Liver (tissue), 8 donors: ENCODE measurements at regions not wholly inside any gene's neighbourhood (a gene's known extent, or its start where the extent isn't known, plus 50 kb on each side); places are given as distances from the start of the nearest gene placed in this dataset.
"Not testable (repeated sequence)": the region's sequence is repeated elsewhere in the genome, so short reads cannot be mapped to it uniquely, and the experiment has no call there.

Experiments used
- DNase-seq: peaks from one replicate; pipeline ENCODE4 v3.0.0-alpha.2; 2017; ENCODE audit warnings: low spot score
- H3K27ac ChIP-seq, 2 donors: one replicate each; pipeline ENCODE4 v1.7.0; 2013; ENCODE audit warnings: inconsistent platforms in 2 of 2, low read length in 2 of 2, control low read depth in 1 of 2, low read depth in 1 of 2, mild to moderate bottlenecking in 1 of 2
- H3K27me3 ChIP-seq, 4 donors: one replicate each; pipeline versions ENCODE4 v1.6.1 to v1.7.0; 2013; ENCODE audit warnings: low read length in 3 of 4, inconsistent platforms in 1 of 4, mild to moderate bottlenecking in 1 of 4, moderate library complexity in 1 of 4; ENCODE audit not compliant: control insufficient read depth in 4 of 4, insufficient read depth in 4 of 4
- H3K36me3 ChIP-seq, 4 donors: one replicate each; pipeline versions ENCODE4 v1.6.1 to v1.7.0; 2013; ENCODE audit warnings: low read length in 3 of 4, mild to moderate bottlenecking in 3 of 4, low read depth in 1 of 4, moderate library complexity in 1 of 4; ENCODE audit not compliant: control insufficient read depth in 4 of 4, insufficient read depth in 3 of 4
- H3K4me1 ChIP-seq, 4 donors: one replicate each; pipeline versions ENCODE4 v1.6.1 to v1.7.0; 2013; ENCODE audit warnings: low read length in 3 of 4, mild to moderate bottlenecking in 3 of 4, moderate library complexity in 1 of 4; ENCODE audit not compliant: control insufficient read depth in 4 of 4, insufficient read depth in 4 of 4
- H3K4me3 ChIP-seq, 3 donors: one replicate each; pipeline versions ENCODE4 v1.6.1 to v1.7.0; 2013; ENCODE audit warnings: low read length in 3 of 3, control low read depth in 1 of 3, low read depth in 1 of 3, mild to moderate bottlenecking in 1 of 3
- H3K9ac ChIP-seq, 2 donors: one replicate each; pipeline ENCODE4 v1.7.0; 2013; ENCODE audit warnings: low read length in 2 of 2, mild to moderate bottlenecking in 2 of 2, moderate library complexity in 2 of 2, control low read depth in 1 of 2, low read depth in 1 of 2
- H3K9me3 ChIP-seq, 4 donors: one replicate each; pipeline versions ENCODE4 v1.6.1 to v1.7.0; 2013; ENCODE audit warnings: low read length in 3 of 4; ENCODE audit not compliant: control insufficient read depth in 4 of 4
- CTCF ChIP-seq: fragments of 150-350 bp; IDR thresholded peaks from 2 replicates; pipeline ENCODE4 v1.5.1; 2017; ENCODE audit warnings: improper control_type of control experiment, low read depth, low read length; ENCODE audit not compliant: missing input control
- FOXA2 ChIP-seq: IDR thresholded peaks from 2 replicates; pipeline ENCODE4 v1.6.1; 2016; ENCODE audit warnings: antibody characterized with exemption
- HNF4A ChIP-seq, 2 donors: conservative IDR thresholded peaks; 2 replicates each; pipeline ENCODE4 v1.6.1; 2016; ENCODE audit warnings: antibody characterized with exemption in 2 of 2, mild to moderate bottlenecking in 2 of 2
- HNF4G ChIP-seq: IDR thresholded peaks from 2 replicates; pipeline ENCODE4 v1.6.1; 2016; ENCODE audit warnings: antibody characterized with exemption
- JUND ChIP-seq, 2 donors: IDR thresholded peaks; 2 replicates each; pipeline ENCODE4 v1.6.1; 2016; ENCODE audit warnings: antibody characterized with exemption in 2 of 2
- RAD21 ChIP-seq, 2 donors: IDR thresholded peaks; 2 replicates each; pipeline ENCODE4 v1.6.1; 2016; ENCODE audit warnings: antibody characterized with exemption in 2 of 2, mild to moderate bottlenecking in 2 of 2
- RXRA ChIP-seq, 2 donors: IDR thresholded peaks; 2 replicates each; pipeline ENCODE4 v1.6.1; 2017 to 2018; ENCODE audit warnings: antibody characterized with exemption in 2 of 2, mild to moderate bottlenecking in 1 of 2
- SP1 ChIP-seq: IDR thresholded peaks from 2 replicates; pipeline ENCODE4 v1.6.1; 2018; ENCODE audit warnings: antibody characterized with exemption, mild to moderate bottlenecking
- YY1 ChIP-seq: IDR thresholded peaks from 2 replicates; pipeline ENCODE4 v1.6.1; 2016; ENCODE audit warnings: antibody characterized with exemption, mild to moderate bottlenecking
- ZBTB33 ChIP-seq: IDR thresholded peaks from 2 replicates; pipeline ENCODE4 v1.6.1; 2016; ENCODE audit warnings: antibody characterized with exemption
- WGBS: extraction: QIAGEN DNeasy Blood & Tissue Kit; methylation state at CpG from one replicate; pipeline ENCODE4 v1.1.7; 2013; 5-methylcytosine and 5-hydroxymethylcytosine counted together
- TF ChIP-seq, protein P1 (sequence below): IDR thresholded peaks from 2 replicates; pipeline ENCODE4 v1.6.1; 2016; ENCODE audit warnings: antibody characterized with exemption
- TF ChIP-seq, protein P2 (sequence below): IDR thresholded peaks from 2 replicates; pipeline ENCODE4 v1.6.1; 2016; ENCODE audit warnings: antibody characterized with exemption
- donor health status: healthy.
- donor health status: healthy.
- donor health status: healthy.
- donor health status: healthy.
- donor health status: healthy.

GRCh38 chr1:227411066-227411465, 92.8 kb upstream of the CDC42BPA start:
- Histone ChIP-seq H3K27me3 (no peaks in the 10 kb centered on the region), H3K9me3 (no peaks in the 10 kb centered on the region), H3K4me1 (no peaks in the 10 kb centered on the region), H3K4me3 (no peak overlapping the region), H3K9ac (no peak overlapping the region), H3K36me3 (no peaks in the 10 kb centered on the region), H3K27ac (no peak overlapping the region)
- WGBS: 80% methylated on average over 7 of the region's 7 CpGs
- DNase-seq: no peak
- TF ChIP-seq CTCF (no peak), SP1 (no peak), FOXA2 (no peak), RAD21 (IDR thresholded peaks at IDR 0.05) (no peak), JUND (IDR thresholded peaks at IDR 0.05) (no peak), RXRA (IDR thresholded peaks at IDR 0.05) (no peak), HNF4A (conservative IDR thresholded peaks at IDR 0.05) (no peak), ZBTB33 (no peak), HNF4G (no peak), YY1 (no peak)
- TF ChIP-seq, protein P1, sequence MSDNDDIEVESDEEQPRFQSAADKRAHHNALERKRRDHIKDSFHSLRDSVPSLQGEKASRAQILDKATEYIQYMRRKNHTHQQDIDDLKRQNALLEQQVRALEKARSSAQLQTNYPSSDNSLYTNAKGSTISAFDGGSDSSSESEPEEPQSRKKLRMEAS: no peak
- TF ChIP-seq, protein P2, sequence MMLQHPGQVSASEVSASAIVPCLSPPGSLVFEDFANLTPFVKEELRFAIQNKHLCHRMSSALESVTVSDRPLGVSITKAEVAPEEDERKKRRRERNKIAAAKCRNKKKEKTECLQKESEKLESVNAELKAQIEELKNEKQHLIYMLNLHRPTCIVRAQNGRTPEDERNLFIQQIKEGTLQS: no peak

DNA sequence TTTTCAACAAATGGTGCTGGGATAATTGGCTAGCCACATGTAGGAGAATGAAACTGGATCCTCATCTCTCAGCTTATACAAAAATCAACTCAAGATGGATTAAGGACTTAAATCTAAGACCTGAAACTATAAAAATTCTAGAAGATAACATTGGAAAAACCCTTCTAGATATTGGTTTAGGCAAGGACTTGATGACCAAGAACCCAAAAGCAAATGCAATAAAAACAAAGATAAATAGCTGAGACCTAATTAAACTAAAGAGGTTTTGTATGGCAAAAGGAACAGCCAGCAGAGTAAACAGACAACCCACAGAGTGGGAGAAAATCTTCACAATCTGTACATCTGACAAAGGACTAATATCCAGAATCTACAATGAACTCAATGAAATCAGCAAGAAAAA, 88.0 kb upstream of the CDC42BPA start:
- H3K9me3 ChIP-seq, DNase-seq, H3K9ac ChIP-seq, H3K27ac ChIP-seq, H3K36me3 ChIP-seq, H3K27me3 ChIP-seq, H3K4me3 ChIP-seq, H3K4me1 ChIP-seq: not testable (repeated sequence)

- Histone ChIP-seq H3K9ac (no peak overlapping the region), H3K4me3 (no peak overlapping the region), H3K27ac (no peak overlapping the region), H3K36me3 (no peaks in the 10 kb centered on the region), H3K27me3 (no peaks in the 10 kb centered on the region), H3K9me3 (no peaks in the 10 kb centered on the region), H3K4me1 (no peaks in the 10 kb centered on the region)
- 81% methylated on average over 5 of the region's 5 CpGs for WGBS
- DNase-seq: no peak
- TF ChIP-seq ZBTB33 (no peak), FOXA2 (no peak), HNF4G (no peak), HNF4A (conservative IDR thresholded peaks at IDR 0.05) (no peak)
Observed at GRCh38 chr1:227403535-227403934, 85.2 kb upstream of the CDC42BPA start.
